M059J (cell line): ENCODE measurements at regions not wholly inside any gene's neighbourhood (a gene's known extent, or its start where the extent isn't known, plus 50 kb on each side); places are given as distances from the start of the nearest gene placed in this dataset.

Source experiments
- DNase-seq: peaks from one replicate; pipeline ENCODE4 v3.0.0-alpha.2; 2012; ENCODE audit warnings: low read depth

DNA sequence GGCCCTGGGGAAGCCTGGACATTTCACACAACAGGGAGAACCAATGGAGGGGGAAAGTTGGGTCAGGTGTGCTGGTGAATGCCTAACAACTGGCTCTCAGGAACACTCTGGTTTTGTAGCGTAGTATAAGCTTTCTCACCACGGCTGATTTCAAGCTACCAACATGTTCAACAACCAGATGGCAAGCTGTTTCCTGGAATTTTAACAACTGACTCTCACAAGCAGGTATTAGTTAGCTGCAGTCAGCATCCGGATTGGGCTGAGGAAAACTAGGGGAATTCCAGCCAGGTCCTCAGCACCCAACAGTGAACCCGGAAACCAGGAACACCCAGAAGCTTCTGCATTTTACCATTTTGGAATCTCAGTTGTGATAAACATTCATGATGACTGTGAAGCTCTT lies 162.3 kb upstream of the CAMK1G start:
- DNase-seq = no peak

DNA sequence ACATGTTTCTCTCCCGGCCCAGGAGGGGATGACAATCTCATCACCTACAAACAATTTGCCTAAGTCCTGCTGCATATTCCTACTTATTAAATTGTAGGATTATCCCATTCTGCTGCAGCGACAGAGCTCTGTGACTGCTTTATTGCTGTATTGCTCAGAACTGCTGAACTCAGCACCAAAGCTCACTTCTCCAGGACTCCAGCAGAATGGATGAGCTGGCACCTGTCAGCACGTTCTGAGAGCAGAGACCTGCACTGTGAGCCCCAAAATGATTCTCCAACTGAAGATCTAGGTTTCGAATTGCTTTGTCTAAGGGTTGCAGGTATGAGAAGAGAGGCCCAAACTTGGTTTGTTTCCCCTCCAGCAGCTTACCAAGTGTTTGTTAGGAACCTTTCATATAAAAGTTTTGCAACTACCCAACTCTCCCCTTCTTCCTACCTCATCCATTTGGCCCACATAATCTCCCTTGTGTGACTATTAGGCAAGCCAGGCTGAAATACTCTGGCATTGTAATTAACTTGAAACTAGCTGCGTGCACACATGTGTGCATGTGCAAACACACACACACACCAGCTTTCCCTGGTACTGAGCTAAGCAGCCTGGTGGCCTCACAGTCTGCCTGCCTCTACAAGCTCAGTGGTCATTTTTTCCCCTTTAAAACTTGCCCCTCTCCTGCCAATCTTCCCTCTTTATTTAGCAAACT lies 161.4 kb upstream of the CAMK1G start:
- no peak for DNase-seq

GRCh38 chr1:209425959-209426358 lies 157.6 kb upstream of the CAMK1G start:
- no peak for DNase-seq

GRCh38 chr1:209427277-209427676 lies 156.2 kb upstream of the CAMK1G start:
- no peak for DNase-seq

DNA sequence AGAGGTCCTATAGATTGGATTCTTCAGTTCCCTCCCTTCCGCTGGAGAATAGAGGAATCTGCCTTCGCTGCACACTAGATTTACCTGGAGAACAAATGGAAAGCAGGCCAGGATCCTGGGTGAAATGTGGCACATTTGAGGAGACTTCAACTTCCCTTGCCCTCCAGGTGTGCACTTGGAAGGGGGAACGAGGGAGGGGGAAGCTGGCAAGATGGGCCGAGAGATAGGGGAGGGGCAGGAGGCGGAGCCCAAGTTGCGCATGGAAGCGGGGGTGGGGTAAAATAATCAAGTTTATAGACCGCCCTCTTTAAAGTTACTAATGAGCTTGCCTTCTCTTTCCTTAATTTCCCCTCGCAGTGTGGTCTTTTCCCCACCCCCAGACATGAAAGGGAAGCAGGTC lies 155.7 kb upstream of the CAMK1G start:
- no peak for DNase-seq

GRCh38 chr1:209428241-209428921 lies 155.1 kb upstream of the CAMK1G start:
- DNase-seq = no peak

DNA sequence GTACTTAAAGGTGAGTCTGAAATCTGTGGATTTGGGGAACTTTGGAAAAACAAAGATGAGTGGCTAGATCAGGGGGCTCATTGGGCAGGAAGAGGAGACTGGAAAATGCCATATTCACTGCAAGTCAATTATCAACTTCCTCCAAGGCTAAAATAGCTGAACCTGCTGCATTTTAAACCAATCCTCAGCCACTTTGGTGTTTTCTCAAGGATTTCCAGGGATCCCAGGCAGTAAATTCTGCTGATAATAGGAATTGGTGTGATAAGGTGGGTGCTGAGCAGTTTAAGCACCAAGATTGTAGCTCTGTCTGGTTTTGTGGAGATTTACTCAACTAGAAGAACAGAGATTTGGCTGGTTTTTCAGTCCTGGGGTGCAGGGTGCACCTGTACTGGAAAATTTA lies 153.9 kb upstream of the CAMK1G start:
- no peak for DNase-seq

DNA sequence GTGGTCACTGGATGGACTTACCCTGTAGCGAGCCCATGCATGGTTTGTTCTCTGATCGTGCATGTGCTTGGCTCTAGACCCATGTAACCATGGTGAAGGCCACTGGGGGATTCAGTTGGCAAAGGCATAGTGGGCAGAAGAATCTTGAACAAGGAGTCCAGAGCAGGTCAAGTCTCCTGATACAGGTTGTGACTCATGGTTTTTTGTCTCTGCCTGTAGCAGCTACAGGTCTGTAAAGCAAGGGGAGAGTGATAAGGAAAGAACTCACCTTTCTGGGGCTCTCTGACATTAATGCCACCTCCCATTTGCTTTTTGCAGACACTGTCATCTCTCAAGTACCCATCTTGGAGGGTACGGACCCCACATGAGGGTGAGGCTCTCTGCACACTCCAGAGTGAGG lies 153.4 kb upstream of the CAMK1G start:
- DNase-seq = no peak

- DNase-seq = no peak
These were observed 152.7 kb upstream of the CAMK1G start for GRCh38 chr1:209430821-209431259.

DNA sequence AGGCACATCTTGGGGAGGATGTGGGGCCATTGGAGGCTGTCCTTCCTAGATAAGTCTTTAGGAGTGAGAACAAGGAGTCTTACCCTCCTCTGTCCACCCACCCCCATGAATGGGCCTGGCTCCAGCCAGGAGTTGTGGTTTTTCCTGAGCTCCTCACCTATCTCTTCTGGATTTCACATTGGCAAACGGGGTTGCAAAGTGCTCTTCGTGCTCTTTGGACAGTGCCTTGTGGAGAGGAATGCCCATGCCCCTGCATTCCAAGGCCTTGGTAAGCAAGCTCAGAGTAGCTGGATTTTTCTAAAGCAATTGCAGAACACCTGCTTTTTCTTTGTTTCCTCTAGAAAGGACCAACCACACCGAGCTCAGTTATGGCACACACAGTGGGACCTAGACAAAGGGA lies 152.1 kb upstream of the CAMK1G start:
- DNase-seq = no peak

- no peak for DNase-seq
These were observed 151.6 kb upstream of the CAMK1G start for GRCh38 chr1:209431813-209432442.

- no peak for DNase-seq
These were observed 151.1 kb upstream of the CAMK1G start for GRCh38 chr1:209432443-209432825.

DNA sequence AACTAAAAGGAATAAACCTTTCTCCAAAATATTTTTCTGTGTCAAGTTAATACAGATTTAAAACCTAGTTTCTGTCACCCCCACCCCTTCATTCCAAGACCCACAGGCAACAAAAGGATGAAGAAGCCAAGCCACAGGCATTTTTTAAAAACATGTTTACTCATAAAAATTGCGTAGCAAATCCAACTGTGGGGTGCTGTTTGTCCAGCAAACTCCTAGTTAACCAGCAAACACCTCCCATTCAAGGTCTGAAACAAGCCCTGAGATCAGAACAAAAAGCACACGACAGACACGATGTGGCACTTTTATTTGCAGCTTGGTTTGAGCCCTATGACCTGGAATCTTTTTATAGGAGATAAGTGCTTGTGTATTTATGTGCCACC lies 149.9 kb upstream of the CAMK1G start:
- peak; percentile 80 for DNase-seq

- DNase-seq = peak; percentile 76
These were observed 149.4 kb upstream of the CAMK1G start for GRCh38 chr1:209434066-209434465.

DNA sequence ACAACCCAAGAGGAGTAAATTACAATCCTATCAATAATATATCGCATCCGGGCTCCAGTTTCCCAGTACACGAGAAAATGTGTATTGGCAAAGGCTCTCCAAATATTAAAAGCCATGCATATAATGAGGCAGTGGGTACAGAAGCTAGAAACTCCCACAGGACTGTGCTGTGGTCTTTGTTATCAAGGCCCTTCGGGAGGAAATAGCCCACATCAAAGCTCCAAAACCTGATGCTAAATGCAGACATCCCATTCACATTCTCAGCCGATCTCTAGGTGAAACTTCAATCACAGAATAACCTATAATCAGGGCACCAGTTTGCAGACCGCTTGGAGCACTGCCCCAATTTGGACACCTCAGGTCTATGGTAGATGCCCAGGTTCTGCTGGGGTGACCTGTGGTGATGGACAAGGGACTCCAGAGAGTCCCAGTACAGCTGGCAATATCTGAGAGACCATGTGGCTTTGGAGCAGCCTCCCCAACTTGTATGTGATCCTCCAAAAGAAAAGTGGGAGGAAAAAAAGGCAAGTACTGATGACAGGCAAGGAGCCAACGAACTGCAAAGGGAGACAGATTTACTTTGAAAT lies 148.8 kb upstream of the CAMK1G start:
- DNase-seq = no peak

- peak; percentile 85 for DNase-seq
These were observed 147.6 kb upstream of the CAMK1G start for GRCh38 chr1:209435654-209436566.

DNA sequence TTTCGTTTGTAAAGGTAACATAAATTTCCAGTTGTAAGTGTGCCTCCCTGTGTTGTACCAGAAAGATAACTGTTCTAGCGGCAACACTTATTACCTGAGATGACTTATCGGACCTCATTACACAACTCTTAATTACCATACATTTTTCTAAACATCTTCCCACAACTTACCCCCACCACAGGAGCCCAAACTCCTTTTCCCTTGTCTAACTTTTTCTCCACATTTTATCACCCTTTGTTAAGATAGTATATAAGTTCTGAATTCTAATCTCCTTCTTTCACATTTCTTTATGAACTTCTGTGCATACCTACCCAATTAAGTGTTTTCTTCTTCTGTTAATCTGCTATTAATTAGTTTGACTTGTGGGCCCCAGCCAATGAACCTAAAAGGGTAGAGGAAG lies 143.7 kb upstream of the CAMK1G start:
- DNase-seq = no peak

DNA sequence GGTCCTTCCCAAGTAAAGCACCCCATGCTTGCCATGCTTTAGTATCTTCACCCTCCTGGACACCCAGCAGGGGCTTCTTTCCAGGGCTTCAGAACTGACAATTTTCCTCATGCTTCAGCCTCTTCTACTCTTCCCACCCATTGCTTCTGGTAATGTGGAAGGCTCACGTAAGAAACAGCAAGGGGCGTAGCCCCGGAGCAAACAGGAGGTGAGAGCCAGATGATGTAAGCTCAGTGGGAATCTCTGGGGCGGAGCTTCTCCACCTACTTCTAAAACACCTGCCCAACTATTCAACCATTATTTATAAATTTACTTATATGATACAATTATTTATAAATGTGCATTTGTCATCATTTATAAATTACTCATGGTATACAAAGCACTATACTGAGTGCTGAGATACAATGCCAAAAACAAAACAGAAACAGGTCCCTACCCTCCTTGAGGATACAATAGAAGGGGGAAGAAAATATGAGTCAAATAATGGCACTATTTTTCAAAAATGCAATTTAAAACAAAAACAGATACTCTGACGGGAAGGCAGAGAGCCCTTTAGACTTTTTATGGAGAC lies 140.1 kb upstream of the CAMK1G start:
- DNase-seq = no peak

DNA sequence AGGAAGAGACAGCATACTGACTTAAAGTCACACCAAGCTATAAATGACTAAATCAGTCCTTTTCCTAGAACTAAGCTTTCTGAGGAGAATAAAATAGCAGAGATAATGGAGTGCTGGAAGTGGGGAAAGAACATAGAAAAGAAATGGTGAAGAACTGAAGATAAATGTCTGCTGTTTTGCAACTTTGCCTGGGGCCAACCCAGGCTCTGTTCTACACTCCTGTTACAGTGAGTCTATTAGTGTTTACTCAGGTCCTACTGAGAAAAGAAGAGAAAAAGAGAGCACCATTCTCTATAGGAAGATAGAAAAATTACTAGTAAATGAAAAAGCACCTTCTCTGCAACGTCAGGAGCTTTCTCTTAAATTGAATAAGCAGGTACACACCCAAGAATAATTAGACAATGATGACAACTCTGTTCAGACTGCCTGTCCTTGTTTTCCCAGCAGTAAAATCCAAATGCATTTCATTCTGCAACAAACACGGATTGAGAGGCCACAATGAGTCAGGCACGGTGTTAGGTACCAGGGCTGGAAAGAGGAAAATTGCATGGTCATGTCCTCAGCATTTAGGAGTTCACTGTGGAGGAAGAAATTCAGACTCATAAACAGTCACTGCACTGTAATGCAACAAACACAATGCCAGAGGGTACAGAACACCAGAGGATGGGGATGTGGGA lies 139.4 kb upstream of the CAMK1G start:
- no peak for DNase-seq

DNA sequence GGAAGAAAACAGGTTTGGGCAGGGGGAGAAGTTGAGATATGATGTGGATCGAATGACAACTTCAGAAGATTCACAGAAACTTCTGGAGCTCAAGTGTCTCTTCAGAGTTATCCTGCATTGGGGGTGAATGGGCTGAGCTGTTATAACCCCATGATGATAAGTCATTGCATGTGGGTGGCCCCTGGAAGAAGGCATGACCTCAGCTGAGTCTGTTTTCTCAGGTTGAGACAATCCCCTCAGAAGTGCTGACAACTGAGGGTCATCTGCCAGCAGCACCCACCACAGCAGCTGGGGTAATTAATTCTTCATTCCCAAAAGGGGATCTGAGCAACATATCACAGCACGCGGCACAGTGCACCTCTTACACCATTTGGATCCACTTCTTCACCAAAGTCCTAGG lies 138.6 kb upstream of the CAMK1G start:
- DNase-seq = no peak

GRCh38 chr1:209445576-209445975 lies 137.9 kb upstream of the CAMK1G start:
- DNase-seq = no peak
